BJ (cell line): ENCODE measurements at regions not wholly inside any gene's neighbourhood (a gene's known extent, or its start where the extent isn't known, plus 50 kb on each side); places are given as distances from the start of the nearest gene placed in this dataset.

ENCODE experiments used
- CTCF ChIA-PET: fragments of 350-600 bp; formaldehyde crosslinking; extraction: SDS; loops from one replicate; lab custom pipeline; 2021; ENCODE audit warnings: antibody characterized with exemption, inconsistent platforms; lab: Yijun Ruan, JAX
- POLR2A ChIA-PET: fragments of 300-600 bp; sonication (Branson Sonifier 250); formaldehyde crosslinking; extraction: SDS; loops from one replicate; lab custom pipeline; 2021; ENCODE audit warnings: antibody characterized with exemption; lab: Charles Lee
- DNase-seq: peaks from one replicate; pipeline ENCODE4 v3.0.0-alpha.2; 2011; ENCODE audit warnings: low read depth
- H3K27me3 ChIP-seq: 2 replicates; pipeline ENCODE4 v1.6.0; 2011; ENCODE audit warnings: low read length; ENCODE audit not compliant: control insufficient read depth, insufficient read depth
- H3K36me3 ChIP-seq: 2 replicates; pipeline ENCODE4 v1.5.1; 2011; ENCODE audit warnings: low read length; ENCODE audit not compliant: control insufficient read depth, insufficient read depth
- H3K4me3 ChIP-seq: 2 replicates; pipeline ENCODE4 v1.5.1; 2011; ENCODE audit warnings: low read depth, mild to moderate bottlenecking, control low read depth, low read length
- CTCF ChIP-seq: IDR thresholded peaks from 2 replicates; pipeline ENCODE4 v1.5.1; 2011; ENCODE audit warnings: low read depth, mild to moderate bottlenecking, control low read depth, inconsistent platforms, low read length, moderate library complexity; ENCODE audit not compliant: insufficient read depth

DNA sequence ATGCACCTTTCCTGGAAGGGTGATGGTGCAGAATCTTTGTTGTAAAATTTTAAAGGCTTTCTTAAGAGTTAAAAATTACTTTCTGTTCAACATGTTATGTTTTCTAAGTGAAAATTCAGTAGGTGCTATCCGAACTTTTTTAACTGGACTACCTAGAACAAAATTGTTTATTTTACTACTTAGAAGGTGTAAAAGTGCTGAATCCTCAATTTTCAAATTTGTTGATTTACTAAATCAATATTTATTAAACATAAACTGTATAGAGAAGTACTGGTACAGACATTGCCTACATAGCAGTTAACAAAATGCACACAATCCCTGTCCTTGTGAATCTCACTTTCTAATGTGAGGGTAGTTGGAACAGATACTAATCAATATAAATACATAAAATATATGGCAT, 277.5 kb downstream of the CTH start:
- DNase-seq = no peak
- ChIA-PET CTCF (interaction anchor here (4.2 kb wide), 1 partner anchor 360 kb away, joined by 39 read pairs; the partner anchor contains the start of gene PTGER3), POLR2A (no interaction called here)
- TF ChIP-seq CTCF = no peak
- Histone ChIP-seq H3K4me3 (no peak overlapping the region), H3K36me3 (no peaks in the 10 kb centered on the region), H3K27me3 (no peaks in the 10 kb centered on the region)

- no peak for TF ChIP-seq CTCF
- Histone ChIP-seq H3K27me3 (no peaks in the 10 kb centered on the region), H3K4me3 (peak overlapping the region; percentile 32), H3K36me3 (no peaks in the 10 kb centered on the region)
- ChIA-PET POLR2A (no interaction called here), CTCF (interaction anchor here (0.6 kb wide), 1 partner anchor 1577 kb away, joined by 3 read pairs; no protein-coding TSS in a partner anchor)
- DNase-seq = no peak
These were observed 295.4 kb downstream of the CTH start for GRCh38 chr1:70706381-70707037.

DNA sequence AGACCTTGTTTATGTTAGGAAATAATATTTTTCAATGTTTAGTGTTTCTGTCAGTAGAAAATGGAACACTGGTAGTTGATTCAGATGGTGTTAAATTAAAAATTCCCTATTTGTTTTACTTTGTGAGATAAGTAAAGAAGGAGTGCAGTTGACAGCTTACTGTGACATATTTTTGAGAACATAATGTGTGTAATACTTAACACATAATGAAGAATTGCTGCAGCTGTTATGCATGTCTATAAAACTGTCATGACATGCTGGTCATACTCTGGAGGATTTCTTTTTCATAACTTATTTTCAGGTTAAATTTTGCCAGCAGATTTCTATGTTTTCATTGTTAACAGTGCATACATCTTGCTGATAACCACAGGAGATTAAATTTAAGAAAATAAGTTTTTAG, 296.1 kb downstream of the CTH start:
- H3K36me3 ChIP-seq = no peaks in the 10 kb centered on the region
- H3K27me3 ChIP-seq = no peaks in the 10 kb centered on the region
- ChIA-PET POLR2A (no interaction called here), CTCF (no interaction called here)
- no peak for DNase-seq
- H3K4me3 ChIP-seq = no peak overlapping the region
- TF ChIP-seq CTCF = no peak

DNA sequence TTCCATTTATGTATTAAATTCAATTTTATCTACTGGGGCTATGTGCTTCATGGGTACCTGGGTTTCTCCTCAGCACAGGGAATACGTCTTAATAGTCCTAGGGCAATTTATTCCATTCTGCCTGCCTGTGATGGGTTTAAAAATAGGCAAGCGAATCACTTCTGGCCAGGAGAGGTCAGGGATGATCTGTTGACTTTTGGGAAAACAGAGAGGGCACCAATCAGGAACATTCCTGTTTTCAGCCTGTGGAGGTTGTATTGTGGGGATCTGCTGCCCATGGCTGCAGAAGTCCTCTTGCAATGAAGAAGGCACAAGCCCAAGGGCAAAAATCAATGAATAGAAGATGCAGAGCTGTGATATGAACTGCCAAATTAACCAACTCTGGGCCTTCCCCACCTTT, 303.1 kb downstream of the CTH start:
- ChIA-PET POLR2A (no interaction called here), CTCF (no interaction called here)
- Histone ChIP-seq H3K4me3 (no peak overlapping the region), H3K27me3 (no peaks in the 10 kb centered on the region), H3K36me3 (no peaks in the 10 kb centered on the region)
- DNase-seq = no peak
- TF ChIP-seq CTCF = no peak

DNA sequence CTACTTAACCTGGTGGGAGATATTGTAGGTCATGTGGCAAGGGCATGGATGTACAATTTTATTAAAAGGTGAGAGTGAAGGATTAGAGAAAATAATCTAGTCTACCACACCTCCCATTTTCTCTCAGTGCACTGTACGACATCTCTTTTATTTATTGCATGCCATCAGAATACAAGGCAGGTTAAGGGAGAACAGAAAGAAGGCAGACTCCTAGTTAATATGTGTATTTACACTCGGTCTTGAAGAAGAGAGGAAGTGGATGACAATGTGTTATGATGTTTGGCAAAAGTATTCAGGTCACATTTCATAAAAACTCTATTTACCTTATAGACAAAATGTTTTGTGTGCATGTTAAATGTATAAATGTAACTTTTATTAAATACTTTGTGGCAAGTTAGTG, 306.1 kb downstream of the CTH start:
- no peak for DNase-seq
- TF ChIP-seq CTCF = no peak
- H3K36me3 ChIP-seq = no peaks in the 10 kb centered on the region
- H3K4me3 ChIP-seq = no peak overlapping the region
- ChIA-PET CTCF (no interaction called here), POLR2A (no interaction called here)
- no peaks in the 10 kb centered on the region for H3K27me3 ChIP-seq
